ENCODE measurements at regions not wholly inside any gene's neighbourhood (a gene's known extent, or its start where the extent isn't known, plus 50 kb on each side); places are given as distances from the start of the nearest gene placed in this dataset.

GRCh38 chr22:44628835-44629234 lies 73.2 kb upstream of the PRR5 start:
- H3K36me3 ChIP-seq (ENCODE audit: control insufficient read depth, insufficient read depth, low read length): no peaks in the 10 kb centered on the region
- no peak overlapping the region for H3K9ac ChIP-seq
- H3K27me3 ChIP-seq (ENCODE audit: control insufficient read depth, insufficient read depth, low read length): no peaks in the 10 kb centered on the region
- no peaks in the 10 kb centered on the region for H3K9me3 ChIP-seq (ENCODE audit: control insufficient read depth, low read length)
- H3K79me2 ChIP-seq: no peaks in the 10 kb centered on the region
- H3K27ac ChIP-seq: no peak overlapping the region
- no peak overlapping the region for H3K4me3 ChIP-seq (ENCODE audit: low read depth, low read length)
- TF ChIP-seq, protein P1, sequence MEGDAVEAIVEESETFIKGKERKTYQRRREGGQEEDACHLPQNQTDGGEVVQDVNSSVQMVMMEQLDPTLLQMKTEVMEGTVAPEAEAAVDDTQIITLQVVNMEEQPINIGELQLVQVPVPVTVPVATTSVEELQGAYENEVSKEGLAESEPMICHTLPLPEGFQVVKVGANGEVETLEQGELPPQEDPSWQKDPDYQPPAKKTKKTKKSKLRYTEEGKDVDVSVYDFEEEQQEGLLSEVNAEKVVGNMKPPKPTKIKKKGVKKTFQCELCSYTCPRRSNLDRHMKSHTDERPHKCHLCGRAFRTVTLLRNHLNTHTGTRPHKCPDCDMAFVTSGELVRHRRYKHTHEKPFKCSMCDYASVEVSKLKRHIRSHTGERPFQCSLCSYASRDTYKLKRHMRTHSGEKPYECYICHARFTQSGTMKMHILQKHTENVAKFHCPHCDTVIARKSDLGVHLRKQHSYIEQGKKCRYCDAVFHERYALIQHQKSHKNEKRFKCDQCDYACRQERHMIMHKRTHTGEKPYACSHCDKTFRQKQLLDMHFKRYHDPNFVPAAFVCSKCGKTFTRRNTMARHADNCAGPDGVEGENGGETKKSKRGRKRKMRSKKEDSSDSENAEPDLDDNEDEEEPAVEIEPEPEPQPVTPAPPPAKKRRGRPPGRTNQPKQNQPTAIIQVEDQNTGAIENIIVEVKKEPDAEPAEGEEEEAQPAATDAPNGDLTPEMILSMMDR (IDR thresholded peaks at IDR 0.05): no peak
- no peak overlapping the region for H2AFZ ChIP-seq
- no peaks in the 10 kb centered on the region for H3K4me1 ChIP-seq
- no peak overlapping the region for H3K4me2 ChIP-seq (ENCODE audit: low read length)

- H3K9ac ChIP-seq: no peak overlapping the region
- no peak overlapping the region for H3K4me2 ChIP-seq (ENCODE audit: low read length)
- no peaks in the 10 kb centered on the region for H3K9me3 ChIP-seq (ENCODE audit: control insufficient read depth, low read length)
- no peak overlapping the region for H2AFZ ChIP-seq
- H3K27me3 ChIP-seq (ENCODE audit: control insufficient read depth, insufficient read depth, low read length): no peaks in the 10 kb centered on the region
- no peak overlapping the region for H3K27ac ChIP-seq
- H3K4me1 ChIP-seq: no peaks in the 10 kb centered on the region
- no peaks in the 10 kb centered on the region for H3K36me3 ChIP-seq (ENCODE audit: control insufficient read depth, insufficient read depth, low read length)
- TF ChIP-seq, protein P1 (IDR thresholded peaks at IDR 0.05): no peak
- H3K79me2 ChIP-seq: no peaks in the 10 kb centered on the region
- no peak overlapping the region for H3K4me3 ChIP-seq (ENCODE audit: low read depth, low read length)
These were observed 73.7 kb upstream of the PRR5 start for GRCh38 chr22:44628273-44628672.

- TF ChIP-seq, protein P1 (IDR thresholded peaks at IDR 0.05): no peak
- Histone ChIP-seq H3K4me3 (ENCODE audit: low read depth, low read length) (no peak overlapping the region), H3K4me2 (ENCODE audit: low read length) (no peak overlapping the region), H3K79me2 (no peaks in the 10 kb centered on the region), H3K4me1 (no peaks in the 10 kb centered on the region), H3K27me3 (ENCODE audit: control insufficient read depth, insufficient read depth, low read length) (no peaks in the 10 kb centered on the region), H2AFZ (no peak overlapping the region), H3K36me3 (ENCODE audit: control insufficient read depth, insufficient read depth, low read length) (no peaks in the 10 kb centered on the region), H3K27ac (no peak overlapping the region), H3K9me3 (ENCODE audit: control insufficient read depth, low read length) (no peaks in the 10 kb centered on the region), H3K9ac (no peak overlapping the region)
These were observed 74.4 kb upstream of the PRR5 start for GRCh38 chr22:44627521-44628139.

- no peak overlapping the region for H3K27ac ChIP-seq
- no peaks in the 10 kb centered on the region for H3K27me3 ChIP-seq (ENCODE audit: control insufficient read depth, insufficient read depth, low read length)
- H3K4me2 ChIP-seq (ENCODE audit: low read length): no peak overlapping the region
- no peak overlapping the region for H3K9ac ChIP-seq
- no peak overlapping the region for H3K4me3 ChIP-seq (ENCODE audit: low read depth, low read length)
- H2AFZ ChIP-seq: no peak overlapping the region
- no peaks in the 10 kb centered on the region for H3K4me1 ChIP-seq
- no peaks in the 10 kb centered on the region for H3K9me3 ChIP-seq (ENCODE audit: control insufficient read depth, low read length)
- no peaks in the 10 kb centered on the region for H3K79me2 ChIP-seq
- H3K36me3 ChIP-seq (ENCODE audit: control insufficient read depth, insufficient read depth, low read length): no peaks in the 10 kb centered on the region
- TF ChIP-seq, protein P1 (IDR thresholded peaks at IDR 0.05): peak; percentile 93
These were observed 75.9 kb upstream of the PRR5 start for GRCh38 chr22:44625981-44626687.

DNA sequence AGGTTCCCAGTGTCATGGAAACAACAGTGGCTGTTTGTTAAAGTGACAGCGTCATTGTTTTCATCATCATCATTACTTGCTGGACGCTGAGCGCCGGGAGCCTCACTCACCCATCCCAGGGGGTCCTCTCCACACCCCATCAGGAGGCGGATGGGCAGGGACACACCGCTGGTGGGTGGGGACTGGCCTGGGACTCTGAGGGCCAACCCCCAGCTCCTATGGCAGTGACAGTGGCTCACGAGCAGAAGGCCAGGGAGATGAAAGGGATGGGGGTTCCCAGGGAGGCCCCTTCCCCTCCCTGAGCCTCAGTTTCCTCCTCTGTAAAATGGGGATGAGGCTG lies 76.6 kb upstream of the PRR5 start:
- Histone ChIP-seq H3K79me2 (no peaks in the 10 kb centered on the region), H3K4me2 (ENCODE audit: low read length) (no peak overlapping the region), H3K27ac (no peak overlapping the region), H3K36me3 (ENCODE audit: control insufficient read depth, insufficient read depth, low read length) (no peaks in the 10 kb centered on the region), H2AFZ (no peak overlapping the region), H3K9me3 (ENCODE audit: control insufficient read depth, low read length) (no peaks in the 10 kb centered on the region), H3K9ac (no peak overlapping the region), H3K4me1 (no peaks in the 10 kb centered on the region), H3K27me3 (ENCODE audit: control insufficient read depth, insufficient read depth, low read length) (no peaks in the 10 kb centered on the region), H3K4me3 (ENCODE audit: low read depth, low read length) (no peak overlapping the region)
- TF ChIP-seq, protein P1 (IDR thresholded peaks at IDR 0.05): no peak
